Kidney tubule cell (primary cell): ENCODE measurements at regions not wholly inside any gene's neighbourhood (a gene's known extent, or its start where the extent isn't known, plus 50 kb on each side); places are given as distances from the start of the nearest gene placed in this dataset.
"Not testable (repeated sequence)": the region's sequence is repeated elsewhere in the genome, so short reads cannot be mapped to it uniquely, and the experiment has no call there.

ENCODE experiments used
- DNase-seq: peaks from one replicate; pipeline ENCODE4 v3.0.0-alpha.2; 2018; ENCODE audit warnings: low spot score

GRCh38 chr5:82894716-82895115 is 182.5 kb downstream of the TMEM167A start:
- DNase-seq = no peak

- no peak for DNase-seq
Observed at GRCh38 chr5:82889088-82889487, 188.1 kb downstream of the TMEM167A start.

GRCh38 chr5:82886911-82887310 is 190.3 kb downstream of the TMEM167A start:
- peak; percentile 79 for DNase-seq

- peak; percentile 88 for DNase-seq
Observed at GRCh38 chr5:82885627-82886389, 191.4 kb downstream of the TMEM167A start.

GRCh38 chr5:82884821-82885471 is 192.2 kb downstream of the TMEM167A start:
- peak; percentile 5 for DNase-seq

- DNase-seq = no peak
Observed at GRCh38 chr5:82882316-82882715, 194.9 kb downstream of the TMEM167A start.

- DNase-seq = no peak
Observed at GRCh38 chr5:82881571-82882174, 195.5 kb downstream of the TMEM167A start.

GRCh38 chr5:82879089-82879488 is 198.1 kb downstream of the TMEM167A start:
- DNase-seq = no peak

- DNase-seq = no peak
Observed at GRCh38 chr5:82873452-82873851, 203.7 kb downstream of the TMEM167A start.

GRCh38 chr5:82872321-82873288 is 204.6 kb downstream of the TMEM167A start:
- not testable (repeated sequence) for DNase-seq

- no peak for DNase-seq
Observed at GRCh38 chr5:82865625-82866024, 211.6 kb downstream of the TMEM167A start.

GRCh38 chr5:82863266-82863665 is 213.9 kb downstream of the TMEM167A start:
- DNase-seq = no peak

GRCh38 chr5:82862711-82863110 is 214.5 kb downstream of the TMEM167A start:
- DNase-seq = no peak

- DNase-seq = no peak
Observed at GRCh38 chr5:82862261-82862660, 214.9 kb downstream of the TMEM167A start.

- DNase-seq = no peak
Observed at GRCh38 chr5:82861701-82862100, 215.5 kb downstream of the TMEM167A start.

GRCh38 chr5:82859451-82860140 is 217.6 kb downstream of the TMEM167A start:
- DNase-seq = no peak

GRCh38 chr5:82858151-82859025 is 218.8 kb downstream of the TMEM167A start:
- no peak for DNase-seq

- no peak for DNase-seq
Observed at GRCh38 chr5:82855893-82856550, 221.2 kb downstream of the TMEM167A start.

- no peak for DNase-seq
Observed at GRCh38 chr5:82854956-82855355, 222.2 kb downstream of the TMEM167A start.

GRCh38 chr5:82851471-82851870 is 225.7 kb downstream of the TMEM167A start:
- DNase-seq = no peak
